ENCODE measurements at regions not wholly inside any gene's neighbourhood (a gene's known extent, or its start where the extent isn't known, plus 50 kb on each side); places are given as distances from the start of the nearest gene placed in this dataset.

- TF ChIP-seq, protein P1, sequence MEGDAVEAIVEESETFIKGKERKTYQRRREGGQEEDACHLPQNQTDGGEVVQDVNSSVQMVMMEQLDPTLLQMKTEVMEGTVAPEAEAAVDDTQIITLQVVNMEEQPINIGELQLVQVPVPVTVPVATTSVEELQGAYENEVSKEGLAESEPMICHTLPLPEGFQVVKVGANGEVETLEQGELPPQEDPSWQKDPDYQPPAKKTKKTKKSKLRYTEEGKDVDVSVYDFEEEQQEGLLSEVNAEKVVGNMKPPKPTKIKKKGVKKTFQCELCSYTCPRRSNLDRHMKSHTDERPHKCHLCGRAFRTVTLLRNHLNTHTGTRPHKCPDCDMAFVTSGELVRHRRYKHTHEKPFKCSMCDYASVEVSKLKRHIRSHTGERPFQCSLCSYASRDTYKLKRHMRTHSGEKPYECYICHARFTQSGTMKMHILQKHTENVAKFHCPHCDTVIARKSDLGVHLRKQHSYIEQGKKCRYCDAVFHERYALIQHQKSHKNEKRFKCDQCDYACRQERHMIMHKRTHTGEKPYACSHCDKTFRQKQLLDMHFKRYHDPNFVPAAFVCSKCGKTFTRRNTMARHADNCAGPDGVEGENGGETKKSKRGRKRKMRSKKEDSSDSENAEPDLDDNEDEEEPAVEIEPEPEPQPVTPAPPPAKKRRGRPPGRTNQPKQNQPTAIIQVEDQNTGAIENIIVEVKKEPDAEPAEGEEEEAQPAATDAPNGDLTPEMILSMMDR (conservative IDR thresholded peaks at IDR 0.05): peak; percentile 83
- no peak overlapping the region for H3K27ac ChIP-seq
Observed at GRCh38 chr1:199463521-199464127, 563.9 kb upstream of the NR5A2 start.

DNA sequence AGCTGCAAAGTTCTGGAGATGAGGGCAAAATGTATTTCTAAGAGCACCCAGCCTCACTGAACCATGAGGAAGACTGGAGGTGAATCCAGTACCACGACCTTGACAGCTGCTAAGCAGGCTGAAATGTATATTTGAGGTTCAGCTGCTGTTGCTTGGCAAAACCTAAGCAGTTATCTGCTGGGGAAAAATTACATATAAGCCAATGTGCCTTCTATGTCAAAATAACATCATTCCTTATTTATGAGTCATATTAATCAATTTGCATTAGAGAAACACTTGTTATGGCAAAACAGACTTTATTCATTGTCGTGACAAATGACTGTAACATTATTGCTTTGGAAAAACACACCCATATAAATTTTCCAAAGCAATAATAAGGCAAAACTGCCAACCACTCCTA lies 560.5 kb upstream of the NR5A2 start:
- no peak overlapping the region for H3K27ac ChIP-seq
- TF ChIP-seq, protein P1 (conservative IDR thresholded peaks at IDR 0.05): no peak

- TF ChIP-seq, protein P1 (conservative IDR thresholded peaks at IDR 0.05): no peak
- no peak overlapping the region for H3K27ac ChIP-seq
Observed at GRCh38 chr1:199472018-199472417, 555.5 kb upstream of the NR5A2 start.

GRCh38 chr1:199472978-199473377 lies 554.5 kb upstream of the NR5A2 start:
- H3K27ac ChIP-seq: no peak overlapping the region
- TF ChIP-seq, protein P1 (conservative IDR thresholded peaks at IDR 0.05): no peak

DNA sequence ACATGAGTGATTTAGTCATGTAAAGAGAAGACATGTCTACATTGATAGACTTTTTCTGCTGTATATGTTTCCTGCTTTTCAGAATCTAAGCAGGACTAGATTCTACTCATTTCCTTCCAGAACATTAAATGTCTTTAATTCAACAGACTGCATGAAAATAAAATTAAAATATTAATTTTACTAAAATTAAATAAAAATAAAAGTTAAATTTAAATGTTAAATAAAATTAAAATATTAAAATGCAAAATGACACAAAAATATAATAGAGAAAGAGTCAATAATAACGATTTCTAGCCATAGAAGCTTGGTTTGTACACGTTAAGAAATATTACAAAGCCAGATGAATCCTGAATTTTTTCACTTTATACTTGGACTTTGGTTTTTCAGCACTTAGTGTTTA lies 552.8 kb upstream of the NR5A2 start:
- TF ChIP-seq, protein P1 (conservative IDR thresholded peaks at IDR 0.05): no peak
- H3K27ac ChIP-seq: no peak overlapping the region

DNA sequence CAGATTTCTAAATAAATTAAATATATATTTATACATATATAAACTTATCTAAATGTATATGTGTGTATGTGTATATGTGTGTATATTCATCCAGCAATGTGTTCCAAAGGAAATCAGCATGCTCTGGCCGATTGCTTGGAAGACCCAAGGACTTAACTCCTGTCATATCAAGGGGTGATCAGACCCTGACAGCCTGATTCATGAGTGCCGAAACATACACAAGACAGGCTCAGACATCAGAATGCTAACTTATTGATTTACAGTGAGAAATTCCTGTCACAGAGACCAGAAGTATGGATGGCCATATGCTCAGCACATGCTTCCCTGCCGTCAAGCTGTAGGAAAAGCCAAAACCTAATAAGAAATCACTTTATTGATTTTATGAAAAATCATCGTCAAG lies 545.1 kb upstream of the NR5A2 start:
- H3K27ac ChIP-seq: no peak overlapping the region
- TF ChIP-seq, protein P1 (conservative IDR thresholded peaks at IDR 0.05): no peak

DNA sequence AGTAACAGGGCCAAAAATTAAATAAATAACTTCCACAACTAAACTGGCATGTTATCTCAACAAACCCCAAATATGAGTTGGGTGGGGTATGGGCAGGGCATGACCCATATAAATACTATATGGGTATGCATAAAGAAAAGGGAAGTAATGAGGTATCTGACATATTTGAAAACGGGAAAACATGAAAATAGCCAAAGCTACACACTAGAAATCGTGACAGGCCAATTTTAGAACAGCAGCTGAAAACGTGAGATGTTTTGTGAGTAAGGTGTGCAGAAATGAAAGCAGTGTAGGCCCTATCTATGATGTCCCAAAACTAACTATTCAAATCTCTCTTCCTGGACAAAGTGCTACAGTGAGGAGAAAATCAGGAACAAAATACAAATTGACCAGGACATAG lies 537.9 kb upstream of the NR5A2 start:
- TF ChIP-seq, protein P1 (conservative IDR thresholded peaks at IDR 0.05): no peak
- H3K27ac ChIP-seq: no peak overlapping the region

Measured in VCaP (cell line).